ENCODE measurements at regions not wholly inside any gene's neighbourhood (a gene's known extent, or its start where the extent isn't known, plus 50 kb on each side); places are given as distances from the start of the nearest gene placed in this dataset.

GRCh38 chr22:44615146-44615545 lies 86.9 kb upstream of the PRR5 start:
- DNase-seq (ENCODE audit: low read depth in 2 of 2): no peak

GRCh38 chr22:44613196-44613595 lies 88.8 kb upstream of the PRR5 start:
- no peak for DNase-seq (ENCODE audit: low read depth in 2 of 2)

DNA sequence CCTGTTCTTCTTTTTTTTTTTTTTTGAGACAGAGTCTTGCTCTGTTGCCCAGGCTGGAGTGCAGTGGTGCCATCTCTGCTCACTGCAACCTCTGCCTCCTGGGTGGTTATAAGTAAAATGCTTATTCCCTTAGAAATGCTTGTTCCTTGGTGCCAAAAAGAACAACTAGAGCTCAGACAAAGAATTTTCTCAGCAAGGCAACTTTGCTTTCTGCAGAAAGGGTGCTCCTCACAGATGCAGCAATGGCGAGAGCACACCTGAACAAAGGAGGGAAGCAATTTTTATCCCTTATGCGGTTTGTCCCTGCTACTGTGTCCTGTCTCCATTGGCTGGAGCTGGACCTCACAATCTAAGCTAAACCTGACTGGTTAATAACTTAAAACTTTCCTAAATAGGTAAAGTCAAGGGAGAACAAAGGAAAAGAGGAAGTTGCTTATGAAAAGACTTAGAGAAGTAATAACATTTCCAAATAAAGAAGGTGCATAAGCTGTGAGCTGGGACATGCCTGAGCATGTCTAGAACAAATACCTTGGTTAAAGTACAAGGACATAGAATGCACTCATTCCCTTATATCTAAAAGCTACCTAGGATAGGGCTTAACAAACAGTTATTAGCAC lies 90.0 kb upstream of the PRR5 start:
- no peak for DNase-seq (ENCODE audit: low read depth in 2 of 2)

DNA sequence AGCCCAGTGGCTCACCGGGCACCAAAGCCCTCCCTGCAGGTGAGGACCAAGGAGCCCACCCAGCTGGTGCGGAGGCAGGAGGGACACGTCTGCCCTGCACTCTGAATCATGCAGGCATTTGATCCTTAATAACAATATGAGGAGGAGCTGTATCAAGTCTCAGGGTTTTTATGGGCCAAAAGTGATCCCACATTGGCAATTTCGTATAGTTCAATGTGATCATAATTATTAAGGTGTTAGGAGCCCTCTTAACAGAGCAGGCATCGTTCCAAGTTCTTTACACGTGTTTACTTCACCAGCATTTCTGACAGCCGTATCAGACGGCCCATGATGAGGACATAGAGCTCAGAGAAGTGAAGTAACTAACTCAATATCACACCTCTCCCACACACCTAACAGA lies 91.9 kb upstream of the PRR5 start:
- DNase-seq (ENCODE audit: low read depth in 2 of 2): no peak

DNA sequence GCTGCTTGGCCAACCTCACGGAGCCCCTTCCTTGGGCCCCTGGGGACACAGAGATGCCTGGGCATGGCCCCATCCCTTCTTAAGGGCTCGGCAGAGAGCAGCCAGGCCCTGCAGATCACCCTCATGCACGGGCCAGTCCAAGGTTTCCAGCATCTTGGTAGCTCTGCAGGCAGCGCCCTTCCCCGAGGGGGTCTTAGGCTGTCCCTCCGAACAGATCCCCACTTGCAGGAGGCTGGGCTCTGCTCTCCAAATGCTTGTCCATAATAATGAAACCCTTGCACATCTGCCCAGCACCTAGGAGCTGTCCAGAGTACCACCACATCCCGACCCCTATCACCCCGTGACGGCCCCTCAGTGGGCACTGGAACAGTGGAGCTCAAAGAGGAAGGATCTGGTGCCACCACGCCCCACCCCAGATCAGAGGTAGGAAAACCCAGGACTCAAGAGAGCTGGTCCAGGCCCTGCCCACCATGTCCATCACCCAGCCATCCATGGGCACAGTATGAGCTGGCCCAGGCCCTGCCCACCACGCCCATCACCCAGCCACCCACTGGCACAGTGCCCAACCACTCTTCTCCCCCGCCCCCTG lies 92.5 kb upstream of the PRR5 start:
- DNase-seq (ENCODE audit: low read depth in 2 of 2): no peak

GRCh38 chr22:44608597-44609399 lies 93.2 kb upstream of the PRR5 start:
- DNase-seq (ENCODE audit: low read depth in 2 of 2): no peak

DNA sequence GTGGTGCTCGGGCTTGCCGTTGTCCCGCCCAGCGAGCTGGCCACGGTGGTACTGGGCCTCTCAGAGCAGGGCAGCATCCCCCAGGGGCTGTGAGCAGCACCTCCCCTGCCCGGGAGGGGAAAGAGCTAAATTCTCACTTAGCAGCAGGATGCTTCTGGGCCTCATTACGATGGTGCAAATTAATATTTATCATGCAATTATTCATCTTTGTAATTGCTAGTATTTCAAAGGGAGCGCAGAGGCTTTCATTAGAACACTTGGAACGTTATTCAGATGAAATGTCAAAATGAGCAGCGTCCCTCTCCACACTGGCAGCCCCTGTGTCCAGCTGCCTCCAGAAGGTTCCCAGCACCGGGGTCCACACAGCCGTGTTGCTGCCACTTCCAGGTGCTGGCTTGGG lies 95.9 kb upstream of the PRR5 start:
- DNase-seq (ENCODE audit: low read depth in 2 of 2): no peak

DNA sequence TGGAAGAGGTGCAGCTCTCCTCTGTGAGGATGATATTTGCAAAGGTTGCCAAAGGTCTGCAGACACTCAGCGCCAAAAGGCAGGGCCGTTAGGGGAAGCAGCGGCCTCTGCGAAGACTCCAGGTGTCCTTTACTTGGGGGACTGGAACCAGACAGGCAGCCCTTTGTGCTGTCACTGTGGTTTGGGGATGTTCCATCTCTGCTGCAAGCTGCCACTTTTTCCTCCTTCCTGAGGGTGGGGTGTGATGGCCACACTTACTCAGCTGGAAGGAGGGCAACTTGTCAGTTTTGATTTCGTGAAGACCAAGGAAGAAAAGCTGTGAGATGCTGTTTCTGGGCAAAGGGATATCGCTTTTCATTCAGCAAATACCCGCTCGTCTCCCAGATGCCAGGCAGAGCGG lies 96.5 kb upstream of the PRR5 start:
- DNase-seq (ENCODE audit: low read depth in 2 of 2): no peak

GRCh38 chr22:44604991-44605390 lies 97.0 kb upstream of the PRR5 start:
- DNase-seq (ENCODE audit: low read depth in 2 of 2): no peak

DNA sequence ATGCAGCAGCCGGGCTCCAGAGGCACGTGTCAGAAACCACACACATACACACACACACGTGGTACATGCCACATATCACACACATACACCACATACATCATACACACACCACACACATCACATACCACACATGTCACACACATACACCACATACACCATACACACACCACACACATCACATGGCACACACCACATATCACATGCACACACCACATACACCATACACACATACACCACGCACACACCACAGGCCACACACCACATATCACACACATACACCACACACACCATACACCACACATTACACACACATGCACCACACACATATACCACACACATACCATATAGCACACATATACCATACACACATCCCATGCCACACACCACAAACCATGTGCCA lies 97.5 kb upstream of the PRR5 start:
- DNase-seq (ENCODE audit: low read depth in 2 of 2): no peak

DNA sequence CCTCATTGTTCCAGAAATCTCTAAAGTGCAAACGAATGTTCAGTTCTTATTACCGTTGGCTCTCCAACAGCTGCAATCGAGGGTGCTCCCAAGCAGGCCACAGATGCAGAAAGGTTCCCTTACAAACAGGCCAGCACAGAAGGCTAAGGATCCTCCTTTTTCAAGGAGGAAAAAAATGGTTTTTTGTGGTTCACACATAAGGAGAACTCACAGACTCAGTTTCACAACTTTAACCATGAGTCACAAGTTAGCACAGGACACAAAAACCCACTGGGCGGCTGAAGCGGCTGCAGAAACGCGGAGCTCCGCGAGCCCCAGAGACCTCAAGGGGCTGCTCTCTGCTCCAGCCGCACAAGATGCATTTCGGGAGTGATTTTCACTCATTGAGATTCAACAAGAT lies 98.2 kb upstream of the PRR5 start:
- no peak for DNase-seq (ENCODE audit: low read depth in 2 of 2)

GRCh38 chr22:44601725-44602124 lies 100.3 kb upstream of the PRR5 start:
- DNase-seq (ENCODE audit: low read depth in 2 of 2): no peak

- no peak for DNase-seq (ENCODE audit: low read depth in 2 of 2)
These were observed 100.8 kb upstream of the PRR5 start for GRCh38 chr22:44601189-44601588.

DNA sequence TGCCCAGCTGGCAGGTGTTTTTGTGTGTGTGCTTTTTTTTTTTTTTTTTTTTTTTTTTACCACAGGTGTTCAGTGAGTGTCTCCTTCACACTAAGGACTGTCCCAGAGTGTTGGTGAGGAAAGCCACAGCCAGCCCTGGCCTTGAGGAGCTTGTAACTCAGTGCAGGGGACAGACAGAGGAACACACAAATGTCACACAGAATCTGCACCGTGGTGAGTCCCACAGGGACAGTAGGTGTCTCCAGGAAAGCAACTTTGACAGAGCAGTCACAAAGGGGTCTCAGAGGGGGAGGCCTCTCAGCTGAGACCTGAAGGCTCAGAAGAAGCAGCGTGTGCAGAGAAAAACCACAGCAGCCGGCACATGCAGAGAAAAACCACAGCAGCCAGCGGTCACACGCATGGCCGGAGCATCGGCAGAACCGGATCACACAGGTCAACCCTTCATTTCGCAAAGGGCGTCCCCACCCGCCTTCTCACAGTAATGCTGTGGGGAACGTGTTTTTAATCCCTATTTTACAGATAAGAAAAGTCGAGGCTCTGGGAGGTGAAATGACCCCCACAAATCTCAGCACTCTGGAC lies 101.7 kb upstream of the PRR5 start:
- no peak for DNase-seq (ENCODE audit: low read depth in 2 of 2)

GRCh38 chr22:44599500-44600140 lies 101.6 kb upstream of the RTL6 start:
- DNase-seq (ENCODE audit: low read depth in 2 of 2): no peak

DNA sequence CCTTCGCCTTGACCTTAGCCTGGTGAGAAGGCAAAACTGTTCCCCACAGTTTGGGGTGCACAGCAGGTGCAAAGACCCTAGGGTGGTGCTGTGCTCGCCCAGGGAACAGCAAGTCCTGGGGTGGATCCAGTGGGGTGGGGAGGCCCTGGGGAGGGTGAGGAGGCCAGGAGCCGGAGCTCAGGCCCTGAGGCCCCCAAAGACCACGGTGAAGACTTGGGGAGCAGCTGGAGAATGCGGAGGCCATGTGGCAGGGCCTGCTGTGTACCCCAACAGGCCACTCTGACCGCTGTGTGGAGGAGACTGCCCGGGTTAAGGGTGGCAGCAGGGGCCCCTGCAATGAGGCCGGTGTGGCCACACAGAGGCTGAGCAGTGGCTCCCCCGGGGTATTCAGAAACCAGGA lies 101.1 kb upstream of the RTL6 start:
- no peak for DNase-seq (ENCODE audit: low read depth in 2 of 2)

DNA sequence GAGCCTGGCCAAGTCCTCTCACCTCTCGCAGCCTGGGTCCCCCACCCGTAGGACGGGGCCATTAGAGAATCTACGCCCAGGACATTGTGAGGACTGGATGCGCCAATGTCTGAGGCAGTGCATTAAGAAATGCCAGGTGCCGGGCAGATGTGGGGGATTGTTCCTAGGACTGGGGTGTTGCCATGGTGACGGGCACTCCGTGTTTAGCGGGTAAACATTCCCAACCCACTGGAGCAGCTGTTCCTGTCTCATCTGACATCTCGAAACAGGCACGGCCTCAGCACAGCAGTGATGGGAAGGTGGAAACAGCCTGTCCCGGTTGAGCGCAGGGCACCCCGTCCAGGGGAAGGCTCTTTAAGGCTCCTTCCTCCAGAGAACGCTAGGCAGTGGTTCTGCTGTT lies 99.6 kb upstream of the RTL6 start:
- no peak for DNase-seq (ENCODE audit: low read depth in 2 of 2)

GRCh38 chr22:44596396-44597125 lies 98.5 kb upstream of the RTL6 start:
- no peak for DNase-seq (ENCODE audit: low read depth in 2 of 2)

DNA sequence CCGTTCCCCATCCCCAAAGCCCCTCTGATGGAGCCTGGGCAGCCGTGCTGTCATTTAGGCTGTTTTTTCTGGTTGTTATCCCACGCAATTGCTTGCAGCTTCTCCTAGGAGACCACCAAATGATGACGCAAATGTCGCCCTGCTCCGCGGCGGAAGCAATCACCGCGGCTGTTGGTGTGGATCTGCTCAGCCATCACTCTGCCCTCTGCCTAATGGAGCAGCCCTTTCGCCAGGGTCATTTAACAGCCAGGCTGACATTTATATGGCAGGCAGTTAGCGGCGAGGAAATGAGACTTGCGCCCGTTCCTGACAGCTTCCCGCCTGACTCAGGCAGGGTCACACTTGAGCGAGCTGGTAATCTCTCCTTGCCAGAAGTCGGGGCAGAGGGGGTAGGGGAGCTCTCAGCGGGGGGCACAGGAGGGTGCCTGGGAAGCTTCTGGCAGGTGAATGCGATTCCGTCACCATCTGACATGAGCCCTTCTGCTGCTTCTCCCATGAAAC lies 97.9 kb upstream of the RTL6 start:
- DNase-seq (ENCODE audit: low read depth in 2 of 2): no peak

- DNase-seq (ENCODE audit: low read depth in 2 of 2): no peak
These were observed 96.9 kb upstream of the RTL6 start for GRCh38 chr22:44594951-44595350.

DNA sequence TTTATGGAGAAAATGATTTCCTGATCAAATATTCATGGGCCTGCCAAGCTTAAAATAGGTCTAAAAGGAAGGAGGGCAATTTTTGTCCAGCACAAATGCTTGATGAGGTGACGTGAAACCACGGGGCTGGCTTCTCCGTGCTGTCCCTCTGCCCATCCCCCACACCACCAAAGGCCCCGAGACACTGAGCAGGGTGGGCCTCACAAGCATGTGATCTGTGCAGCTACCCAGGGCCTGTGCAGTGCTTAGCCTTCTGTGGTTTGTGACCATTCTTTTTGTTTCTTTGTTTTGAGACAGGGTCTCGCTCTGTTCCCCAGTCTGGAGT lies 94.8 kb upstream of the RTL6 start:
- DNase-seq (ENCODE audit: low read depth in 2 of 2): no peak

Data from stimulated activated CD4-positive, alpha-beta T cell treated with anti-CD3 and anti-CD28 coated beads, Interleukin-1b, Interleukin-23, amount 100 ng/mL, for 1 hour (primary cell).